HG03457 (cell line): ENCODE measurements at regions not wholly inside any gene's neighbourhood (a gene's known extent, or its start where the extent isn't known, plus 50 kb on each side); places are given as distances from the start of the nearest gene placed in this dataset.

Source experiments
- ATAC-seq: cut with Tn5 transposase; IDR thresholded peaks from one replicate; pipeline ENCODE4 v1.9.1; 2021; ENCODE audit warnings: moderate number of reproducible peaks; ENCODE audit not compliant: unreplicated experiment

GRCh38 chr7:45349090-45349489 lies 191.5 kb downstream of the RAMP3 start:
- ATAC-seq = no peak

GRCh38 chr7:45350896-45351295 lies 193.3 kb downstream of the RAMP3 start:
- ATAC-seq = no peak

- no peak for ATAC-seq
Measured at GRCh38 chr7:45358287-45358686, 200.7 kb downstream of the RAMP3 start.

GRCh38 chr7:45359250-45359649 lies 201.7 kb downstream of the RAMP3 start:
- ATAC-seq = no peak

GRCh38 chr7:45359776-45360175 lies 202.2 kb downstream of the RAMP3 start:
- no peak for ATAC-seq

GRCh38 chr7:45363669-45364068 lies 206.1 kb downstream of the RAMP3 start:
- ATAC-seq = no peak

- no peak for ATAC-seq
Measured at GRCh38 chr7:45365341-45365740, 207.8 kb downstream of the RAMP3 start.

GRCh38 chr7:45366475-45366874 lies 207.7 kb upstream of the ADCY1 start:
- no peak for ATAC-seq

- ATAC-seq = no peak
Measured at GRCh38 chr7:45367026-45367425, 207.1 kb upstream of the ADCY1 start.

GRCh38 chr7:45368129-45368807 lies 205.9 kb upstream of the ADCY1 start:
- no peak for ATAC-seq

- ATAC-seq = no peak
Measured at GRCh38 chr7:45384499-45384898, 189.7 kb upstream of the ADCY1 start.

GRCh38 chr7:45387837-45388236 lies 186.3 kb upstream of the ADCY1 start:
- no peak for ATAC-seq

GRCh38 chr7:45389073-45389872 lies 184.9 kb upstream of the ADCY1 start:
- no peak for ATAC-seq

GRCh38 chr7:45390180-45390579 lies 184.0 kb upstream of the ADCY1 start:
- no peak for ATAC-seq

GRCh38 chr7:45390731-45391130 lies 183.4 kb upstream of the ADCY1 start:
- ATAC-seq = no peak

GRCh38 chr7:45391618-45392451 lies 182.3 kb upstream of the ADCY1 start:
- ATAC-seq = no peak

GRCh38 chr7:45394117-45394708 lies 180.0 kb upstream of the ADCY1 start:
- ATAC-seq = no peak

GRCh38 chr7:45399069-45399468 lies 175.1 kb upstream of the ADCY1 start:
- ATAC-seq = no peak

GRCh38 chr7:45400680-45401079 lies 173.5 kb upstream of the ADCY1 start:
- no peak for ATAC-seq

- ATAC-seq = no peak
Measured at GRCh38 chr7:45401155-45401554, 173.0 kb upstream of the ADCY1 start.

- ATAC-seq = no peak
Measured at GRCh38 chr7:45401851-45402250, 172.3 kb upstream of the ADCY1 start.
